Activated CD4-positive, alpha-beta T cell treated with anti-CD3 and anti-CD28 coated beads, Interleukin-2, Interleukin-4, amounts not matched to agents 100 ng/mL and 50 ng/mL, durations not matched to agents 16 hours and 8 hours (primary cell): ENCODE measurements at regions not wholly inside any gene's neighbourhood (a gene's known extent, or its start where the extent isn't known, plus 50 kb on each side); places are given as distances from the start of the nearest gene placed in this dataset.
"Not testable (repeated sequence)": the region's sequence is repeated elsewhere in the genome, so short reads cannot be mapped to it uniquely, and the experiment has no call there.

Experiments
- DNase-seq: peaks from one replicate; pipeline ENCODE4 v3.0.0-alpha.2; 2020; ENCODE audit warnings: low spot score

DNA sequence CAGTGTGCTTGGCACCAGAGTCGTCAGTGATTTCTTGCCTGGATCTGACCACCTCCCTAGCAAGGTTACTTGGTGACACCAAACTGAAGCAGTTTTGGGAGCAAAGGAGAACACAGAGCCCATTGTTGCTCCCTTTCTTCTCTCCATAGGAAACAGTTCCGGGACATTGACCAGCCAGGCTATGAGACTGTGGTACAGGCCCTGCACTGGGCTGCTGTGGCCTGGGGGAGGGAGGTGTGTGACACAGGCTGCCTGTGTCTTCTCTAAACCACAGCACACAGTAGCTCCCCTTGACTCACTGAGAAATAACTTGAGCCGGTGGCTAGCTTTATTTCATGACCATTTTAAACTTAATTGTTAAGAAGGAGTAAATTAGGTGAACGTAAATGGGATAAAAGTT lies 214.8 kb upstream of the UBL3 start:
- DNase-seq, result no peak

DNA sequence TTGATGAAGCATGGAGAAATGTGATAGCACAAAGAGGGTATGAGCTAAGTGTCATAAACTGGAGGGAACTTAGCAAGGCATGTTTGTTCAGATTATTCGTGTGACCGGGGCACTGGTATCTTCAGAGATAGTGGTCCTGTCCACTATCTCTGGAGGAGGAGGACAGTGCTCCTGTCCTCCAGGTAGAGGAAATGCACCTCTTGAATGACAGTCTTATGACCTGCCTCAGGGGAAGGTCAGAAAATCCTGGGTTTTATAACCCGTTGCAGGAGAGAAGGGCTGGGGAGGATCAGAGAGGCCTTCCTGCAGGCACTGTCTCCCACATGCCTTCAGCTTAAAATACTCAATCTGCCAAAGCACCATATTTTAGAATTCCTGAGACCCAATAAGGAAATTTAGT lies 213.5 kb upstream of the UBL3 start:
- no peak for DNase-seq

GRCh38 chr13:30061217-30061616 lies 210.8 kb upstream of the UBL3 start:
- no peak for DNase-seq

- DNase-seq, result no peak
Measured at GRCh38 chr13:30058429-30058828, 208.0 kb upstream of the UBL3 start.

GRCh38 chr13:30054546-30054945 lies 204.1 kb upstream of the UBL3 start:
- not testable (repeated sequence) for DNase-seq

- DNase-seq, result no peak
Measured at GRCh38 chr13:30053939-30054338, 203.5 kb upstream of the UBL3 start.

DNA sequence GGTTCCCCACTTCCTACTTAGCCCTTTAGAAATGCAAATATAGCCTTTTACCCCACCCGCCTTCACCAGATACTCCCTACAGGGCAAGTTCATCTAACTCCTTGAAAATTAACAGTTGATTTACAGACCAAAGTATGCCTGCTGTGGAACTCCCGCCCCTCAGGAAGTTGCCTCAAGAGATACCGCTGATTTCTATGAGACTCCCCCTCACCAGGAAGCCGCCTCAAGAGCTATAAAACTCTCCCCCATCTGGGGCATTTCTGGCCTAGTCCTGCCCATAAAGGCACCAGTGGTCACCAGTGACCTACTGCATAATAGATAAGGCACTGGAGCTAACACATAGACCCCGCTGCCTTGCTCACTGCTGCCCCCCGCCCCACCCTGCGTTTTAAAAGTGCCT lies 201.7 kb upstream of the UBL3 start:
- no peak for DNase-seq

GRCh38 chr13:30051531-30052060 lies 201.2 kb upstream of the UBL3 start:
- DNase-seq, result no peak

GRCh38 chr13:30049692-30050091 lies 199.3 kb upstream of the UBL3 start:
- DNase-seq, result no peak

DNA sequence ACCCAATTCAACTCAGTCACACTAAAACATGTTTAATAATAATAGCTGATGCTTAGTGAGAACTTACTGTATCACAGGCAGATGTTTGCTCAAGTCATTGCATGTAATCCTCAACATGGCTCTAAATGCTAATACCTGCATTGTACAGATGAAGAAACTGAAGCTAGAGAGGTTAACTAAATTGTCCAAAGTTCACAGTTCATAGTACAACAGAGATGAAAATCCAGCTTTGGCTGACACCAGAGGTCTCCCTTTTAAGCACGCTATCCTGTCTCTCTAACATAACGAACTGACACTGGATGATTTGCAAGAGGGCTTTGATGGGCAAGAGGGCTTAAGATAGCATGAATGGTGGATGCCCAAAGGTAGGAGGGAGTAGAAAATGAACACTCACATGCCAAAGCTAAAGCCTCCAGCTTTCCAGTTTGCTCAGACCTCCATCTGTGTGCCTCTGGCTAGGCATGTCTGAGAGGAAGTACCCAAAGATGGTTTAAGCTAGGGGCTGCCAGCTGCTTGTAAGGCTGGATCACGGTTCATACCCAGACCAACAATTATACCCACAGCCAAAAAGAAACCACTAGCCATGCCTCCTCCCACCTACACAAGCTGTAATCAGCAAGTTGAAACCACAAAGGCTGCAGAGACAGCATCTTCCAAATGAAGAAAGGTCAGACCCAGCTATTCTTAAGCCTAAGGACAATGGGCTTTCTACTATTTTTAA lies 196.9 kb upstream of the UBL3 start:
- peak; percentile 16 for DNase-seq

GRCh38 chr13:30045916-30046704 lies 195.7 kb upstream of the UBL3 start:
- DNase-seq, result no peak

- no peak for DNase-seq
Measured at GRCh38 chr13:30044932-30045331, 194.5 kb upstream of the UBL3 start.

- no peak for DNase-seq
Measured at GRCh38 chr13:30043631-30043925, 193.2 kb upstream of the UBL3 start.

- DNase-seq, result no peak
Measured at GRCh38 chr13:30042891-30043630, 192.6 kb upstream of the UBL3 start.

- no peak for DNase-seq
Measured at GRCh38 chr13:30042272-30042671, 191.9 kb upstream of the UBL3 start.

DNA sequence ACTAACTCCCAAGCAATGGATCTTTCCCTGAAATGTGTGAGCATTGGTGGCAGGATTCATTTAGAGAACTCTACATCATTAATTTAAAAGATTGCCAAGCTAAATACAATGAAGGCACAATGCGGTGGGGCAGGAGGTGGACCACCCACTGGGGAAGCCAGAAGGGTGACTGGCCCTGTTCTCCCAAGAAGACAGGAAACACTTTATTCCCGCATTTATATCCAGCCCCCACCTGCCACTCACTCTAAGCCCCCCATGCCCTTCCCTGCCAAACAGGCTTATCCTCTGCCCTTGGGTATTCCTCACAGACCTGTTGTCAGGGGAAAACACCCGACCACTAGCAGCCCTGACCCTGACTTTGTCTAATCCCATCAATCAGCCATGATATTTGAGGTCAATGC lies 189.1 kb upstream of the UBL3 start:
- no peak for DNase-seq

- DNase-seq, result no peak
Measured at GRCh38 chr13:30038884-30039283, 188.5 kb upstream of the UBL3 start.

GRCh38 chr13:30037766-30038165 lies 187.3 kb upstream of the UBL3 start:
- DNase-seq, result no peak

- no peak for DNase-seq
Measured at GRCh38 chr13:30037306-30037705, 186.9 kb upstream of the UBL3 start.

- no peak for DNase-seq
Measured at GRCh38 chr13:30034458-30034795, 184.0 kb upstream of the UBL3 start.

DNA sequence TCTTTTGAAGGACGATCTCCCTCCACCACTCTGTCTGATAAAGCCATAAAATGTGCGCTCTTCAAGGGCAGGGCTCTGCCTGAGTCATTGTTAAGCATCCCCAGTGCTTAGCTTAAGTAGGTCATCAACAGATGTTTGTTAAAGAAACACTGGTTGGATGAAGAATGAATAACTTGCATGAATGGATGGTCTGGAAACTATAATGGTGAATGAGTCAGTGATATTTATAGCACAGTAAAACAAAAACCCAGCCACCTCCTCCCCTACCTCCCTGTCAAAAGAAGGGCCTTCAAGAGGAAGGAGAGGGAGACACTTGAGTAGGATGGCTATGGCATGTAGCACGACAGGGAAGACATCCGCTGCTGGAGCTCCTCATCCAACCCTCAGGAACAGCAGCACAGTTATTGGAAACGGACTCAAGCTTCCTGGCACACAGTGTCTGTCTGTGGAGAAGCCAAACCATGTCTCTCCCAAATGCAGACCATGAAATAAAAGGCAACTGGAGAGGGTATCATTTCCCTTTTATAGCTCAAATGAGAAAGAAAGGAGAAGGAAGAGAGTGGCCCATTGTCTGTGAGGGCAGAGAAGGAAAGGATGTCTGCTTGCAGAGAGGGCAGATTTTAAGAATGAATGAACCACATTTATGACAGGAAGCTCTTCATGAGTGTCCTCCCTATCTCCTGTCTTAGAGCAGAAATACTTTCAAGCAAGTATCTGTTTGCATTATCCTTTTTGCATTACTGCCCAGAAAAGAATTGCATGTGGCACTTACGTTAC lies 183.5 kb upstream of the UBL3 start:
- no peak for DNase-seq

GRCh38 chr13:30032263-30032662 lies 181.8 kb upstream of the UBL3 start:
- DNase-seq, result no peak
